Large intestine (tissue), 3 donors: ENCODE measurements at regions not wholly inside any gene's neighbourhood (a gene's known extent, or its start where the extent isn't known, plus 50 kb on each side); places are given as distances from the start of the nearest gene placed in this dataset.

ENCODE experiments used
- DNase-seq, 2 donors: peaks; one replicate each; pipeline versions ENCODE4 v3.0.0 to v3.0.0-alpha.2; 2013
- H3K27ac ChIP-seq: one replicate; pipeline ENCODE4 v1.5.1; 2013; ENCODE audit warnings: low read length
- H3K27me3 ChIP-seq: 2 replicates; pipeline ENCODE4 v1.6.1; 2013; ENCODE audit warnings: low read length; ENCODE audit not compliant: control insufficient read depth, insufficient read depth
- H3K36me3 ChIP-seq: 2 replicates; pipeline ENCODE4 v1.6.1; 2013; ENCODE audit warnings: low read length; ENCODE audit not compliant: control insufficient read depth, insufficient read depth
- H3K4me1 ChIP-seq: one replicate; pipeline ENCODE4 v1.6.1; 2013; ENCODE audit warnings: low read length; ENCODE audit not compliant: control insufficient read depth, insufficient read depth
- H3K4me3 ChIP-seq: one replicate; pipeline ENCODE4 v1.5.1; 2013; ENCODE audit warnings: low read length
- H3K9me3 ChIP-seq: one replicate; pipeline ENCODE4 v1.6.1; 2013; ENCODE audit warnings: mild to moderate bottlenecking, low read depth, low read length, moderate library complexity; ENCODE audit not compliant: control insufficient read depth
- WGBS: methylation state at CpG from one replicate; pipeline ENCODE4 v1.1.5; 2013; ENCODE audit warnings: low lambda C conversion rate; ENCODE audit not compliant: insufficient coverage; 5-methylcytosine and 5-hydroxymethylcytosine counted together

DNA sequence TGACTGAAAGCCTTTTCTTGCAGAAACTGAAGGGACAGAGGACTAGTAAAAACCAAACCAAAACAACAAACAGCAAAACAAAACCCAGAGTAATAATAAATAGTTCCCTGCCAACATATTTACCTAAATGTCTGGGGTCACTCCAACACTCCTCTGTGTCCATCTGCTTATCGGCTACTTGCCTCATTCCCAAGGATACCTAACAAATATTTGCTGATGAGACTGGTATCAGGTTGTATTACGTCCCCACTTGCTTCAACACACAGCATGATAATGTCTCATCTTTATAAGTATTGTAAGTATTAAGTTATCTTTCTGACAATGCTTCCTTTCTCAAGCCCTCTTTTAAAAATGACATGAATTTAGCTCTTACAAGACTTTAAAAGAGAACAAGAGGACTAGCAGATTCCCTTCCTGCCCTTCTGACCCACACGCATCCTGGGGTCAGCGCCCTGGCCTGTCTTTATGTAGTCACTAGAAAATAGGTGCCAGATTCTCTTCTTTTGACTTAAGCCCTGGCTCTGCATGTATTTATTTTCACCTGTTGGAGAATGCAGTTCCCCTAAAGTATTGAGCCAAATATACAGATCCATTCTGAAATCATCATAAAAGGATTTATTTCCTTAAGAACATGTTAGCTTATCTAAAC, 110.2 kb downstream of the SEM1 start:
- H3K36me3 ChIP-seq: no peaks in the 10 kb centered on the region
- no peaks in the 10 kb centered on the region for H3K4me1 ChIP-seq
- no peak for DNase-seq
- H3K4me3 ChIP-seq: no peak overlapping the region
- no peaks in the 10 kb centered on the region for H3K27me3 ChIP-seq
- WGBS: 60% methylated on average over 1 of the region's 4 CpGs
- no peaks in the 10 kb centered on the region for H3K9me3 ChIP-seq
- no peak overlapping the region for H3K27ac ChIP-seq

DNA sequence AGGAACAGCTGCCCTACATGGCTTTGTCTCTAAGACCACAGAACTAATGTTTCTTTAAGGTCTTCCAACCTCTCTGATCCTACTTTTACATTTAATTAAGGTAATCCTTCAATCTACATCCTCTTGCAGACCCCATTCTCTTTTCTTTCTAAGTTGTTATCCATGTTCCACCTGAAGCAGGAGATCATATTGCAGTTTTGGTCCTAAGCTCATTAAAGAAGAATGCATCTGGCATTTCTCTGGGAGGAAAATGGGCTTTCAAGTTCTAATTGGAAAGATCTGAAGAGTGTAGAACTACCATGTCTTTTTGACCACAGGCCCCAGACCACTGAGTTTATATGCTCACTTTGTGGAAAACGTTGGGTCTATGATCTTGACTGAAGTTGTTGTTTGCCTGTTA, 111.2 kb downstream of the SEM1 start:
- no peak overlapping the region for H3K27ac ChIP-seq
- WGBS: 100% methylated on average over 1 of the region's 1 CpG
- DNase-seq: no peak
- H3K4me1 ChIP-seq: no peaks in the 10 kb centered on the region
- H3K9me3 ChIP-seq: no peaks in the 10 kb centered on the region
- H3K27me3 ChIP-seq: no peaks in the 10 kb centered on the region
- no peaks in the 10 kb centered on the region for H3K36me3 ChIP-seq
- H3K4me3 ChIP-seq: no peak overlapping the region

DNA sequence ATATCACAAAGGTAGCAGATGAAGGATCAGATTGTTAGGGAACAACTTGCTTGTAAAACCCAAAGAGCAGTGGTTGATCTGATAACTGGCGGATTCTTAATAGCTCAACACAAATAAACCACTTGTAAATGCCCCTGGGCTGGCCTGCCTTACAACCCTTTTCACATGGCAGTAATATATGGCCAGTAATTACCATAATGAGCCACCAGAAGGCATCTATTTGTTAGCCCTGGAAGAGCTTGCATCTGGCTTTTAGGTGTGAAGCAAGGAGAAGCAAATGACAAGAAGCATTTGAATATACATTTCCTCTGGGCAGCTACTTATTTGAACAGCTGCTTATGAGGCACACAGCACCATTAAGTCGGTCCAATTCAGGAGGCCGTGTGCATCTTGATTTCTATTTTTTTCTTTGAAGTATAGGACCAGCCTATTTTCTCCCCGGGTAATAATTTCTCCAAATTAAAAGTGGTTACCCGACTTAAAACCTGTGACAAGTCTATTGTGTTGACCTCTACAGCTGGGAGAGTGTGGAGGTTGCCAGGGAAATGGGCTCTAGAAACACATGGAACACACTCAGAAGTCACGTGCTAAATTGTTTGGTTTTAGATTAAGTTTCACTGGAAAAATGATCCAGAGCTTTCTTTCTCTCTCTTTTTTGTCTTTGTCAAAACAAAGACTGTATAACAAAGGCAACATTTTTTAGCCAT, 113.4 kb downstream of the SEM1 start:
- Histone ChIP-seq H3K36me3 (no peaks in the 10 kb centered on the region), H3K4me1 (no peaks in the 10 kb centered on the region), H3K27ac (no peak overlapping the region), H3K27me3 (no peaks in the 10 kb centered on the region), H3K9me3 (no peaks in the 10 kb centered on the region), H3K4me3 (no peak overlapping the region)
- WGBS: 14% methylated on average over 2 of the region's 6 CpGs
- peak; percentile 2 to 22 for DNase-seq

DNA sequence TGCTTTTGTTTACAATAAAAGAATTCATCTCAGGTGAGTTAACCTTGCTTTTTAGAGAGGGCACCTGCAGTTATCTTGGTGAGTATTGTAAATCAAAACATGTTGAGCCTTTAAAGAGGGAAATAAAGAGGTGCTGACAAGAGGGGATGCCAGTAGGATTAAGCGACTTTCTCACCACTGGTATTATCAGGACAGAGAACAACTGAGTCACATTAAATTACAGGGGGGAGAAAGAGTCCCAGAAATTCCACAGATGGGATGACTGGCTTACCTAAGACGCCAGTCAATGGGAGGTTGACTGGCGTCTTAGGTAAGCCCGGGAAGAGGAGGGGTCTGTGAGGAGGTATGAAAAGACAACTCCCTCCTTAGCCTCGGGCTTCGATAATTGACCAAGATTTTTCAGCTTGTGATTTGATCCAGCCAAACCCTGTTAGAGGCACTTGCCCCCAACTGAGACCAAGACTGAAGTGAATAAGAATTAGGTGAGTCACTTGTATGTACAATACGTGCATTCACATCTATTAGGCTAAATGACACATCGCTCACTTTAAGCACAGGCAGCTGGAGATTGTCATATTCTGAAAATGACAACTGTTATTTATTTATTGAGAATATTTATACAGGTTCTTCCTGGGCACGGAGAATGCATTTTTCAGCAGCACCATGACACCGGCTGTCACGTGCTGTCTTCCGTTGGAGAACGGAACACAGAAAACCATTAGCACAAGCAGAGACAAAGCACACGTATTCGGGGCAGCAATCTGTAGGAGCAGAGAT, 117.6 kb downstream of the SEM1 start:
- no peaks in the 10 kb centered on the region for H3K36me3 ChIP-seq
- H3K9me3 ChIP-seq: no peaks in the 10 kb centered on the region
- no peak overlapping the region for H3K4me3 ChIP-seq
- no peak for DNase-seq
- no peaks in the 10 kb centered on the region for H3K4me1 ChIP-seq
- WGBS: 88% methylated on average over 3 of the region's 15 CpGs
- no peaks in the 10 kb centered on the region for H3K27me3 ChIP-seq
- no peak overlapping the region for H3K27ac ChIP-seq

DNA sequence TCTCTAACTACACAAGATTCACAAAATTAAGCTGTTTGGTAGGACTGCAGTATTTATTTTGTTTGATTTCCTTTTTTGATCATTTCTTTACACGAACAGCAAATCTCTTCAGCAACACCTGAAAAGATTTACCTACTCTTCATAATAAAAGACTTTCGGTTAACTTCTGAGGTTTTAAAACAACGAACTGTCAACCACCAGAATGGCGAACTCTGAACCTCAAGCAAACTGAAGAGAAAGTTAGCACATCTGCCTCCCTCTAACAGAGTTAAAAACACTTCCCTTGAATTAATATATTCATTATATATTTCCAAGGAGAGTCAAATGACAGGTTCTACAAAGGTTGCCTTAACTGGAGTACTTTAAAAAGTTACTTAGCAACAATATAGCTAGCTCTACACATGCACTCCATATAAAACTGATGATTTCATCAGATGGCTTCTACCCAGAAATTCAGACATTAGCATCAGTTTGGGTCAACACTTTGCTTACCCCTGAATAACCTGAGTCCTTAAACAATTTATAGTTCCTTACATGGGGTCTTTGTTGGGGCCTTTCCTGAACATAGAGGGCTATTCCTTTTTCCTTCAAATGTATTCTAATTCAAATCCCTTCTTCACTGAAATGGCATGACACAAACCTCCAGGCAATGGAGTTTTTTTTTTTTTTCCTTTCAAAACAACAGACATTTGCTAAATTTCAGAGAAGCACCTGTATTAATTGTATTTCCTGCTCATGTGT, 118.3 kb downstream of the SEM1 start:
- H3K36me3 ChIP-seq: no peaks in the 10 kb centered on the region
- WGBS: 22% methylated on average over 1 of the region's 4 CpGs
- H3K9me3 ChIP-seq: no peaks in the 10 kb centered on the region
- H3K4me3 ChIP-seq: no peak overlapping the region
- no peaks in the 10 kb centered on the region for H3K4me1 ChIP-seq
- no peak overlapping the region for H3K27ac ChIP-seq
- DNase-seq: no peak
- no peaks in the 10 kb centered on the region for H3K27me3 ChIP-seq

DNA sequence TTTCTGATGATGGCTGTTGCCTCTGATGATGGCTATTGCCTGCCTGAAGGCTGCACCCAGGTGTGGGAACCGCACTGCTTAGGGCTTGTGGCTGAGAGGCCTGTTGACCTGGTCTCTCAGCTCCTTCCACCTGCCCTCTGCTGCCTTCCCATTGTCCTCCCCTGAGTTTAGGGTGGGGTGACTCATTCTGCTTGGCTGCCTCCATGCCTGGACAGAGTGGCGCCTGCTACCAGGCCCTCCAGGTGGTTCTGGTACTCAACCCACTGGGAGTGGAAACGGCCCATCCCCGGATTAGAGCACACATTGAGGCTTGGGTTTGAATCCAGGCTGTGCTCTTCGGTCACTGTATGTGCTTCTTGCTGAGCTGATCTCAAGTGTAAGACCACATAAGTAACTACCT, 120.6 kb downstream of the SEM1 start:
- H3K27me3 ChIP-seq: no peaks in the 10 kb centered on the region
- no peak overlapping the region for H3K27ac ChIP-seq
- WGBS: no CpG with 5 or more reads among the region's 5 CpGs
- DNase-seq: no peak
- no peaks in the 10 kb centered on the region for H3K9me3 ChIP-seq
- no peaks in the 10 kb centered on the region for H3K4me1 ChIP-seq
- H3K36me3 ChIP-seq: no peaks in the 10 kb centered on the region
- no peak overlapping the region for H3K4me3 ChIP-seq

DNA sequence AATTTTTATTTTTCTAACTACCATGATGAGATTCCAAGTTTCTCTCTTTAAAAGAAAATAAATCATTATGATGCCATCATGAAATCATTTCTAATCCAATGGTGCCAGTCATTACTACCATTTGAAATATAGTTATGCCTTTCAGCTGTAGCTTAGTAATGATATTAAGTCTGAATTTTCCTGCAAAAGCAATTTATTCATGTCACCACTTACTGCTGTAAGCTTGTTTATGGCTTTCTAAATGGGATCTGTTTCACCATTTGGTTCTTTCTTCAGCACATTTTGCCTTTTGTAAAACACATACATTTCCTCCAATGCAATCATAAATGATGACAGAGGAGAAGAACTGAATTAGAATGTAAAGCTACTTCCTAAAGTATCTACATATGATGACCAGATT, 130.5 kb downstream of the SEM1 start:
- Histone ChIP-seq H3K36me3 (no peaks in the 10 kb centered on the region), H3K4me1 (no peaks in the 10 kb centered on the region)
- no peak for DNase-seq

DNA sequence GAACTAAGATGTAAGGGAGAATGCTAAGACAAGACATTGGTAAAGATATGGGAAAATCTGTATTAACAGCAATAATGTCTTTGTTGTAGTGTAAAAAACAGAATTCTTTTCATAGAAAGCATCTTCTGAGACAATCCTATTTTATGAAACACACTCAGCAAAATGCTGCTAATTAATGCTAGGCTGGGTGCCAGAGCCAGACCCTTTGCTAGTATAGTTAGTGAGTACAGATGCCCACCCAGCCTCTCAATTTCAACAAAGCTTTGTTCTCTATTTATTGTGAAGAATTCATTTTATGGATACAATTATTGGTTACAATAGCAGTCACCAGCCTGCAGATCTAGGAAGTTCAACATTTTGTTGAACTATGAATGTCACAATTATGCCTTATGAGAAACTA, 131.0 kb downstream of the SEM1 start:
- H3K9me3 ChIP-seq: no peaks in the 10 kb centered on the region
- no peaks in the 10 kb centered on the region for H3K27me3 ChIP-seq
- DNase-seq: no peak
- no peaks in the 10 kb centered on the region for H3K4me1 ChIP-seq
- H3K27ac ChIP-seq: no peak overlapping the region
- H3K36me3 ChIP-seq: no peaks in the 10 kb centered on the region
- no peak overlapping the region for H3K4me3 ChIP-seq

More for the DNA sequence above, 130.5 kb downstream of the SEM1 start:
- Histone ChIP-seq H3K27me3 (no peaks in the 10 kb centered on the region), H3K4me3 (no peak overlapping the region), H3K9me3 (no peaks in the 10 kb centered on the region), H3K27ac (no peak overlapping the region)

DNA sequence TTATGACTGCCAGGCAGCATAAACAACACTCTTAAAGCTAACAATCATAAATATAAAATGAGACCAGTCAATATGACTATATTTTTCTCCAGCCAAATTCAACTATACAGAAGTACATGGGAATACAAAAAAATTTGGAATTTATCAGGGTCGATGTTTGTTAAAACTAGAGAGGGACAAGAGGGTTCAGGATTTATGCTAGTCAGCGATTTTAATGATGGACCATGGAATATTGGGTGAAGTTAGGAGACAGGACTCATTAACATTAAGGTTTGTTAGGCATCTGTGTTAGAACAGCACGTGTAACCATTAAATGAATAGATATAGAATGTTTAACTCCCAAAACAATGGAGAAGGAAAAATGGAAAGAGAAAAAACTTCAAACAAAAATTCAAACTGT, 146.2 kb downstream of the SEM1 start:
- H3K36me3 ChIP-seq: no peaks in the 10 kb centered on the region
- DNase-seq: no peak
- H3K27me3 ChIP-seq: no peaks in the 10 kb centered on the region
- no peak overlapping the region for H3K4me3 ChIP-seq
- no peak overlapping the region for H3K27ac ChIP-seq
- no peaks in the 10 kb centered on the region for H3K4me1 ChIP-seq
- no peaks in the 10 kb centered on the region for H3K9me3 ChIP-seq
- WGBS: 81% methylated on average over 3 of the region's 3 CpGs

DNA sequence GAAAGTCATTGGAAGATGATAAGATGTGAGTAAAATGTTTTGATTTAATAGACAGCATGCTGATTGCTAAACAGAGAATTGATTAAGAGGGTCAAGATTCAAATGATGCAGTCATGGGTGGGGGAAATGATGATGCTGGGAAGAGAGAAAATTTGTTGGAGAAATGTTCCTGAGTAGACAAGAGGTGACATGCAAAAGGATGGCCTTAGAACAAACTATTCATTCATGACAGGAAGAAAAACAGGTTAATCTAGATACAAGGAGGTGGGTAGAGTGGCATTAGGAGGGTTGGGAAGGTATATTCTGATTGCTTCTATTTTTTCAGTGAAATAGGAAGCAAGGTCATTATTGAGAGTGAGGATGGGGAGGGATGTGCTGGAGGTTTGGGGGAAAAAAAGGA, 146.7 kb downstream of the SEM1 start:
- DNase-seq: no peak
- H3K27ac ChIP-seq: no peak overlapping the region
- no peaks in the 10 kb centered on the region for H3K27me3 ChIP-seq
- H3K4me1 ChIP-seq: no peaks in the 10 kb centered on the region
- H3K36me3 ChIP-seq: no peaks in the 10 kb centered on the region
- no peaks in the 10 kb centered on the region for H3K9me3 ChIP-seq
- H3K4me3 ChIP-seq: no peak overlapping the region
